ENCODE measurements at regions not wholly inside any gene's neighbourhood (a gene's known extent, or its start where the extent isn't known, plus 50 kb on each side); places are given as distances from the start of the nearest gene placed in this dataset.

- no peaks in the 10 kb centered on the region for H3K36me3 ChIP-seq
- H3K9me3 ChIP-seq, result no peaks in the 10 kb centered on the region
- DNase-seq, result no peak
- no peaks in the 10 kb centered on the region for H3K27me3 ChIP-seq (replicated peaks in 1 of 7)
- no peak overlapping the region for H3K4me3 ChIP-seq
- intact Hi-C loops (cut with DNase I; ENCODE audit: low total_unique reads), result no loop called here
- no peak for TF ChIP-seq CTCF (IDR thresholded peaks at IDR 0.05 in 8 of 11, conservative IDR thresholded peaks at IDR 0.05 in 3 of 11)
- peaks cover 0 to 41% (median 23%) of the 10 kb centered on the region in 6 donors for H3K4me1 ChIP-seq
- WGBS, 5 donors, result 90 to 97% (median 92%) methylated on average over 4 of the region's 4 CpGs
- no peak overlapping the region for H3K27ac ChIP-seq
Observed at GRCh38 chr10:60450291-60450690, 60.6 kb upstream of the ANK3 start.

- DNase-seq, result no peak
- H3K27ac ChIP-seq, result no peak overlapping the region
- no peak overlapping the region for H3K4me3 ChIP-seq
- no peak for TF ChIP-seq POLR2AphosphoS5 (IDR thresholded peaks at IDR 0.05)
- TF ChIP-seq CTCF (IDR thresholded peaks at IDR 0.05 in 8 of 11, conservative IDR thresholded peaks at IDR 0.05 in 3 of 11), result no peak
- no peak for TF ChIP-seq POLR2A (IDR thresholded peaks at IDR 0.05)
- intact Hi-C loops (cut with DNase I; ENCODE audit: low total_unique reads), result loop anchor here (10.0 kb wide), 1 partner anchor 307 kb away; no protein-coding TSS in a partner anchor
- 94 to 98% (median 96%) methylated on average over 3 of the region's 3 CpGs for WGBS, 5 donors
- H3K27me3 ChIP-seq (replicated peaks in 1 of 7), result no peaks in the 10 kb centered on the region
- H3K36me3 ChIP-seq, result no peaks in the 10 kb centered on the region
- H3K4me1 ChIP-seq, result peaks cover 0 to 27% (median 15%) of the 10 kb centered on the region in 6 donors
- H3K9me3 ChIP-seq, result no peaks in the 10 kb centered on the region
Observed at GRCh38 chr10:60448246-60448645, 58.6 kb upstream of the ANK3 start.

GRCh38 chr10:60446851-60447250, 57.2 kb upstream of the ANK3 start:
- intact Hi-C loops (cut with DNase I; ENCODE audit: low total_unique reads), result loop anchor here (10.0 kb wide), 1 partner anchor 308 kb away; no protein-coding TSS in a partner anchor
- Histone ChIP-seq H3K27me3 (replicated peaks in 1 of 7) (no peaks in the 10 kb centered on the region), H3K4me3 (no peak overlapping the region), H3K27ac (no peak overlapping the region), H3K4me1 (peaks cover 0 to 22% (median 15%) of the 10 kb centered on the region in 6 donors), H3K9me3 (no peaks in the 10 kb centered on the region), H3K36me3 (no peaks in the 10 kb centered on the region)
- 5 to 24% (median 10%) methylated on average over 3 of the region's 3 CpGs for WGBS, 5 donors
- TF ChIP-seq CTCF (IDR thresholded peaks at IDR 0.05 in 8 of 11, conservative IDR thresholded peaks at IDR 0.05 in 3 of 11) (no peak), POLR2AphosphoS5 (IDR thresholded peaks at IDR 0.05) (no peak), POLR2A (IDR thresholded peaks at IDR 0.05) (no peak)
- no peak for DNase-seq

- Histone ChIP-seq H3K4me1 (peaks cover 0 to 22% (median 15%) of the 10 kb centered on the region in 6 donors), H3K36me3 (no peaks in the 10 kb centered on the region), H3K9me3 (no peaks in the 10 kb centered on the region), H3K27me3 (replicated peaks in 1 of 7) (no peaks in the 10 kb centered on the region), H3K4me3 (no peak overlapping the region), H3K27ac (no peak overlapping the region)
- TF ChIP-seq CTCF (IDR thresholded peaks at IDR 0.05 in 8 of 11, conservative IDR thresholded peaks at IDR 0.05 in 3 of 11) (no peak), POLR2AphosphoS5 (IDR thresholded peaks at IDR 0.05) (no peak), POLR2A (IDR thresholded peaks at IDR 0.05) (no peak)
- WGBS, 5 donors, result 83 to 89% (median 85%) methylated on average over 5 of the region's 5 CpGs
- no peak for DNase-seq
- intact Hi-C loops (cut with DNase I; ENCODE audit: low total_unique reads), result loop anchor here (10.0 kb wide), 1 partner anchor 309 kb away; no protein-coding TSS in a partner anchor
Observed at GRCh38 chr10:60446070-60446833, 56.6 kb upstream of the ANK3 start.

Measured in spleen (tissue), 11 donors.